Brain microvascular endothelial cell (primary cell): ENCODE measurements at regions not wholly inside any gene's neighbourhood (a gene's known extent, or its start where the extent isn't known, plus 50 kb on each side); places are given as distances from the start of the nearest gene placed in this dataset.

ENCODE experiments used
- DNase-seq: peaks from one replicate; pipeline ENCODE4 v3.0.0-alpha.2; 2020
- H3K27ac ChIP-seq: fragments of 250-450 bp; sonication (Bioruptor Pico); 2 replicates; pipeline ENCODE4 v1.5.1; 2020; ENCODE audit warnings: mild to moderate bottlenecking, moderate library complexity
- H3K27me3 ChIP-seq: fragments of 250-450 bp; sonication (Bioruptor Pico); replicated peaks from 2 replicates; pipeline ENCODE4 v1.5.1; 2020; ENCODE audit warnings: mild to moderate bottlenecking
- H3K36me3 ChIP-seq: fragments of 250-450 bp; sonication (Bioruptor Pico); replicated peaks from 2 replicates; pipeline ENCODE4 v1.5.1; 2020; ENCODE audit warnings: mild to moderate bottlenecking
- H3K4me3 ChIP-seq: 2 replicates; pipeline ENCODE4 v1.5.1; 2011; ENCODE audit warnings: low read depth, mild to moderate bottlenecking, control low read depth, low read length, moderate library complexity
- in situ Hi-C: cut with HindIII; loops from 2 replicates; pipeline ENCODE4 v1.10.0; 2017; ENCODE audit warnings: low sequenced_read_pairs, low pct_ligation_motif_present
- TF ChIP-seq, protein P1 (sequence below): IDR thresholded peaks from 2 replicates; pipeline ENCODE4 v1.5.1; 2011; ENCODE audit warnings: low read depth, mild to moderate bottlenecking, moderate library complexity, low read length, control low read depth, inconsistent platforms; ENCODE audit errors: missing control alignments

DNA sequence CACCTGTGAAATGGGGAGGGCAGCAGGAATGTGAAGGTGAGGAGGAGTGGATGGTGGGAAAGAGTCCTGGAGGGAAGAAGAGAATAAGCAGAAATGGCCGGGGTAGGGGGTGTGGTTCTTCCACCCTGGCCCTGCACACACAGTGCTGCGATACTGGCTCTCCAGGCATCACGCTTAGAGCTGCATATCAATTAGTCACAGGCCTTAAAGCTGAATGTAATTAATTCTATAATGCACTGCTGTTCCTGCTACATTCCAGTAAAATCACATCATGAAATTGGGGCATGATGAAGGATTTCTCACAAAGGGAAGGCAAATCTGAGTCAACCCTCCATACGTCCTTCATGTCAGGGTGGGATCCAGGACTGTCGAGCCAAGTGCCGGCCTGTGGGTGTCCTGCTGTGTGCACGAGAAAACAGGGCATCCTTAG is 566.1 kb downstream of the BCL11B start:
- in situ Hi-C loops, result no loop called here

DNA sequence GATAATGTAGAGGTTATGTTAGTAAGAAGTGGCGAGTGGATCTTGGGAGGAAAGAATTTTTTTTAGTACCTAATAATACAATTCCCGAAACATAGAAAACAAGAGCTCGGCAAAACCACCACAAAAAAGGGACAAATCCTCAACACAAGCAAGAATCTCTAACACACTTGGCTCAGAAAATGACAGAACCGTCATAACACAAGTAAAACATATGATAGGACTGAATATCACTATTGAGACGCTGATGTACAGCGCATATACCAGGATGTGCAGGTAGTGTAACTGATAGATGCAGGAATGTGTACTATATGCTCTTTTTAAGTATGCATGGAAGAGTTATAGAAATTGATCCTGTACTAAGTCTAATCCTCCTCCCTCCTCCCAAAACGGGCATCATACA is 564.5 kb downstream of the BCL11B start:
- in situ Hi-C loops, result no loop called here
- Histone ChIP-seq H3K4me3 (no peak overlapping the region), H3K36me3 (no peaks in the 10 kb centered on the region), H3K27ac (no peak overlapping the region), H3K27me3 (no peaks in the 10 kb centered on the region)
- TF ChIP-seq, protein P1, sequence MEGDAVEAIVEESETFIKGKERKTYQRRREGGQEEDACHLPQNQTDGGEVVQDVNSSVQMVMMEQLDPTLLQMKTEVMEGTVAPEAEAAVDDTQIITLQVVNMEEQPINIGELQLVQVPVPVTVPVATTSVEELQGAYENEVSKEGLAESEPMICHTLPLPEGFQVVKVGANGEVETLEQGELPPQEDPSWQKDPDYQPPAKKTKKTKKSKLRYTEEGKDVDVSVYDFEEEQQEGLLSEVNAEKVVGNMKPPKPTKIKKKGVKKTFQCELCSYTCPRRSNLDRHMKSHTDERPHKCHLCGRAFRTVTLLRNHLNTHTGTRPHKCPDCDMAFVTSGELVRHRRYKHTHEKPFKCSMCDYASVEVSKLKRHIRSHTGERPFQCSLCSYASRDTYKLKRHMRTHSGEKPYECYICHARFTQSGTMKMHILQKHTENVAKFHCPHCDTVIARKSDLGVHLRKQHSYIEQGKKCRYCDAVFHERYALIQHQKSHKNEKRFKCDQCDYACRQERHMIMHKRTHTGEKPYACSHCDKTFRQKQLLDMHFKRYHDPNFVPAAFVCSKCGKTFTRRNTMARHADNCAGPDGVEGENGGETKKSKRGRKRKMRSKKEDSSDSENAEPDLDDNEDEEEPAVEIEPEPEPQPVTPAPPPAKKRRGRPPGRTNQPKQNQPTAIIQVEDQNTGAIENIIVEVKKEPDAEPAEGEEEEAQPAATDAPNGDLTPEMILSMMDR, result no peak
- DNase-seq, result no peak

More for the DNA sequence above, 566.1 kb downstream of the BCL11B start:
- DNase-seq, result no peak
- H3K27ac ChIP-seq, result no peak overlapping the region
- H3K27me3 ChIP-seq, result no peaks in the 10 kb centered on the region
- no peak overlapping the region for H3K4me3 ChIP-seq
- no peaks in the 10 kb centered on the region for H3K36me3 ChIP-seq
- TF ChIP-seq, protein P1, result no peak

DNA sequence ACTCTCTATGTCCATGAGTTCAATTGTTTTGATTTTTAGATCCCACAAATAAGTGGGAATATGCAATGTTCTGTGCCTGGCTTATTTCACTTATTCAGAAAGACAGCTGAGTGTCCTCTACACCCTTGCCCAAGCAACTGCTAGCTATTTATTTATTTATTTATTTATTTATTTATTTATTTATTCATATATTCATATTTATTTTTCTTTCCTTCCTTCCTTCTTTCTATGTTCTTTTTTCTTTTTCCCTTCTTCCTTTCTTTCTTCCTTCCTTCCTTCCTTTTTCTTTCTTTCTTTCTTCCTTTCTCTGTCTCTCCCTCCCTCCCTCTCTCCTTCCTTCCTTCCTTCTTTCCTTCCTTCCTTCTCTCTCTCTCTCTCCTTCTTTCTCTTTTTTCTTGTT is 563.4 kb downstream of the BCL11B start:
- Histone ChIP-seq H3K27ac (no peak overlapping the region), H3K36me3 (no peaks in the 10 kb centered on the region), H3K27me3 (no peaks in the 10 kb centered on the region), H3K4me3 (no peak overlapping the region)
- TF ChIP-seq, protein P1, result no peak
- in situ Hi-C loops, result no loop called here
- no peak for DNase-seq

DNA sequence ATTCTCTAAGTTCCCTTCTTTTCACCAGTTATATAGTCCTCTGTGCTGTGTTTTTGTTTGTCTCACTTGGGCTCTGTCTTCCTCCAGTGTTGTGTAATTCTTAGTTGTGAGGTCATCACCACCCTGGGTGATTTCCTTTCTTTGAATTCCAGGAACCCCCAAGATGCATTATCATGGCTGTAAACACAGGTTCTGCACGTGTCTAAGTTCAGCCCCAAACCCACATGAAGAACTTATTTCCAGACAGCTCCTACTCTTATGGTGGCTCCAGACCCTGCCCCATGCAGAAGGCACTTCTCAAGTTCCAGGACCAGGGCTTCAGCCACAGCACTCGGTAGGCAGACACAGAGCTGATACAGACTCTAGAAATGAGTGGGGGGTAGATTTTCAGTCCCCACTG is 560.5 kb downstream of the BCL11B start:
- TF ChIP-seq, protein P1, result no peak
- DNase-seq, result no peak
- in situ Hi-C loops, result no loop called here
- Histone ChIP-seq H3K4me3 (no peak overlapping the region), H3K36me3 (no peaks in the 10 kb centered on the region), H3K27ac (no peak overlapping the region), H3K27me3 (no peaks in the 10 kb centered on the region)

DNA sequence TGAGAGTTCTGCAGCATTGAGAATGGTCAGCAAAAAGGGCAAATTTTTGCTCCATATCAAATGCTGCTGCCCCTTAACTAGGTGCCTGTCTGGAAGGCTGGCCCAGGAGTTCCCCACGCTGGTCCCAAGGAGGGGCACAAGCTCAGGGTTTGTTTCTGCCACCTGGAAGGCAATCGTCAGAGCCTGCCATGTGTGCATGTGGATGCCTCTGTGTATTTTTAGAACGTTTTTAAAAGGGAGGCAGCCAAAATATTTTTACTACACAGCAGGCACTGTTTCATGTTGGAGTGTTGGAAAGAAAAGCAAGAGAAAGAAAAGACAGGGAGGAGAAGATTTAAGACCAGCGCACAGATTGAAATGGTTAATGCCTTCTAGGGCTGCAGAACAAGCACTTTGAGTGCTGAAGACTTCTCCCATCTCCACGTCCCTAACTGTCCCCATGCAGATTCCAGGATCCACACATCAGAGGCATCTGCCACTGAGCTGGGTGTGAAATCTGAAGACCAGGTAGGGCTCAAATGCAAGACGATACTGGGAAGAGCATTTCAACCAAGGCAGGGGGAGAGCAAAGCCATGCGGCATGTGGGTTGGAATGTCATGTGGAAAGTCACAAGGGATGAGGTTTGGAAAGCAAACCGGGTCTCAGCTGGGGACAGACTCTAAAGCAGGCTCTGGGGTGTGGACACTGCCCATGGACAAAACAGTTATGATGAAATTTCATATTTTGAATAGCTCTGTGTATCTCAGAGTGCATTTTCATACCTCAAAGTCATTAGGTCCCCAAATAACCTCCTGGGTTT is 557.2 kb downstream of the BCL11B start:
- Histone ChIP-seq H3K4me3 (no peak overlapping the region), H3K27me3 (no peaks in the 10 kb centered on the region), H3K27ac (no peak overlapping the region), H3K36me3 (no peaks in the 10 kb centered on the region)
- DNase-seq, result no peak
- in situ Hi-C loops, result no loop called here
- TF ChIP-seq, protein P1, result no peak

DNA sequence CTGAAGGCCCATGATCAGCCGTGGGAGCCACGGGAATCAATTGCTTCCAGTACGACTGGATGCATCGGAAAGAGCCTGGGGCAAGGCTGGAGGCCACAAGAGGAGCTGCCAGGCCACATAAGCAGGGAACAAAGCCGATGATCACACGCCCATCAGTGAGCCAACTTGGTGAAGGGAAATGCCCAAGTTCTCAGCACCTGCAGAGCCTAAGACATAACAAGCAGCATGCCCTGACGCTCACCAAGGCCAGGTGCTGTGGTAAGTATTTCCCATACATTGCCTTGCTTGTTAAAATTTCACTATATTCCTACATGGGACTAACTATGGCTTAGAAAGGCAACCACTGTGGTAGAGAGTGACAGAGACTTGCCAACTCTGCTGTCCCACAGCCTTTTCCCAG is 555.9 kb downstream of the BCL11B start:
- Histone ChIP-seq H3K36me3 (no peaks in the 10 kb centered on the region), H3K4me3 (no peak overlapping the region), H3K27ac (no peak overlapping the region), H3K27me3 (no peaks in the 10 kb centered on the region)
- TF ChIP-seq, protein P1, result no peak
- DNase-seq, result no peak
- in situ Hi-C loops, result no loop called here
